ENCODE measurements at regions not wholly inside any gene's neighbourhood (a gene's known extent, or its start where the extent isn't known, plus 50 kb on each side); places are given as distances from the start of the nearest gene placed in this dataset.

DNA sequence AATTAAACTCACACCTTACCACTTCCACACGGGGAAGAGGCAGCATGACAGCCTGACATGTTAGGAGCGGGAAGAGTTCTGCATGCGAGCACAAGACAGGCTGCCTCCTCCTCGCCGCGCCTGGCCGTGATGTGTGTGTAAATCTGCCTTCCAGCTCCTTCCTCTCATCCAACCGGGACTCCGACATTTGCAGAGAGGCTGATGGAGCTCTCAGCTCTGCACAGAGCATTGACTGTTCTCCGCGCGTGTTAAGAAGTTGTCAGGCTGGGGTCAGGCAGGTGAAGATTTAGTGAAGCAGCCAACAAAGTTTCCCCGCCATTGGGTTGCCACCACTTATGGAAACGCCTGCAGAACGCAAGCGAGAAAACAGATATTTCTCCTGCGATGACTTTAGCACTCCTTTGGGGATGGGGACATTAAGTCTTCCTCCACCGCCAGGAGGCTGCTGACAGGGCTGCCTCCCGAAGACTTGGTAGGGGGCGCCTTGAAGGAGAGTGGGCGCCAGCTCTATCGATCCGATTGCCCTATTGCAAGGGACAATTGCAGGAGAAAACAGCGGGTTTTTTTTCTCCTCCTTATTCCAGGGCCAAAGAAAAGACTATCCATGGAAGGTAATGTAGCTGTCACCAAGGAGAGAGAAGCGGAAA lies 213.9 kb upstream of the TSHZ3 start:
- TF ChIP-seq, protein P1, sequence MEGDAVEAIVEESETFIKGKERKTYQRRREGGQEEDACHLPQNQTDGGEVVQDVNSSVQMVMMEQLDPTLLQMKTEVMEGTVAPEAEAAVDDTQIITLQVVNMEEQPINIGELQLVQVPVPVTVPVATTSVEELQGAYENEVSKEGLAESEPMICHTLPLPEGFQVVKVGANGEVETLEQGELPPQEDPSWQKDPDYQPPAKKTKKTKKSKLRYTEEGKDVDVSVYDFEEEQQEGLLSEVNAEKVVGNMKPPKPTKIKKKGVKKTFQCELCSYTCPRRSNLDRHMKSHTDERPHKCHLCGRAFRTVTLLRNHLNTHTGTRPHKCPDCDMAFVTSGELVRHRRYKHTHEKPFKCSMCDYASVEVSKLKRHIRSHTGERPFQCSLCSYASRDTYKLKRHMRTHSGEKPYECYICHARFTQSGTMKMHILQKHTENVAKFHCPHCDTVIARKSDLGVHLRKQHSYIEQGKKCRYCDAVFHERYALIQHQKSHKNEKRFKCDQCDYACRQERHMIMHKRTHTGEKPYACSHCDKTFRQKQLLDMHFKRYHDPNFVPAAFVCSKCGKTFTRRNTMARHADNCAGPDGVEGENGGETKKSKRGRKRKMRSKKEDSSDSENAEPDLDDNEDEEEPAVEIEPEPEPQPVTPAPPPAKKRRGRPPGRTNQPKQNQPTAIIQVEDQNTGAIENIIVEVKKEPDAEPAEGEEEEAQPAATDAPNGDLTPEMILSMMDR (IDR thresholded peaks at IDR 0.05) = no peak
- no peak for TF ChIP-seq POLR2A (IDR thresholded peaks at IDR 0.05)
